GM12873 (cell line): ENCODE measurements at regions not wholly inside any gene's neighbourhood (a gene's known extent, or its start where the extent isn't known, plus 50 kb on each side); places are given as distances from the start of the nearest gene placed in this dataset.

ENCODE experiments used
- TF ChIP-seq, protein P1 (sequence below): IDR thresholded peaks from 2 replicates; pipeline ENCODE4 v1.5.1; 2012; ENCODE audit warnings: low read depth, mild to moderate bottlenecking, moderate library complexity, low read length, control low read depth; ENCODE audit not compliant: insufficient read depth; ENCODE audit errors: missing control alignments

DNA sequence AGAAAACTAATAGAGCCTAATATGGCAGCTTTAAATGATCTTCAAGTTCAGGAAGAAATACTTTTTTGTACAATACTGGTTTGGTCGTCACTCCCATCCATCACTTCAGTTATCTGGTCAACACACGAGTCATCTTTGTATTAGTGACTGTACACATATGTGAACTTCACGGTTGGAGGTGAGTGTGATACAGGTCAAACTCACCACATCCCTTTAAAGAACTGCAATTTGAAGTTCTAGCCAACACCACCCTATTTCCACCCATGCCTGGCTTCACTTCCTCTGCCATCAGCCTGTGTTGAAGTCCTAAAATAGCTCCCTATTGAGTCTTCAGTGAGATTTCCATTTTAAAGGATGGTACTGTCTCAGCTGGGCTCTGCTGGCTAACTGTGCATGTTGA lies 361.9 kb downstream of the TXNL1 start:
- TF ChIP-seq, protein P1, sequence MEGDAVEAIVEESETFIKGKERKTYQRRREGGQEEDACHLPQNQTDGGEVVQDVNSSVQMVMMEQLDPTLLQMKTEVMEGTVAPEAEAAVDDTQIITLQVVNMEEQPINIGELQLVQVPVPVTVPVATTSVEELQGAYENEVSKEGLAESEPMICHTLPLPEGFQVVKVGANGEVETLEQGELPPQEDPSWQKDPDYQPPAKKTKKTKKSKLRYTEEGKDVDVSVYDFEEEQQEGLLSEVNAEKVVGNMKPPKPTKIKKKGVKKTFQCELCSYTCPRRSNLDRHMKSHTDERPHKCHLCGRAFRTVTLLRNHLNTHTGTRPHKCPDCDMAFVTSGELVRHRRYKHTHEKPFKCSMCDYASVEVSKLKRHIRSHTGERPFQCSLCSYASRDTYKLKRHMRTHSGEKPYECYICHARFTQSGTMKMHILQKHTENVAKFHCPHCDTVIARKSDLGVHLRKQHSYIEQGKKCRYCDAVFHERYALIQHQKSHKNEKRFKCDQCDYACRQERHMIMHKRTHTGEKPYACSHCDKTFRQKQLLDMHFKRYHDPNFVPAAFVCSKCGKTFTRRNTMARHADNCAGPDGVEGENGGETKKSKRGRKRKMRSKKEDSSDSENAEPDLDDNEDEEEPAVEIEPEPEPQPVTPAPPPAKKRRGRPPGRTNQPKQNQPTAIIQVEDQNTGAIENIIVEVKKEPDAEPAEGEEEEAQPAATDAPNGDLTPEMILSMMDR, result no peak

DNA sequence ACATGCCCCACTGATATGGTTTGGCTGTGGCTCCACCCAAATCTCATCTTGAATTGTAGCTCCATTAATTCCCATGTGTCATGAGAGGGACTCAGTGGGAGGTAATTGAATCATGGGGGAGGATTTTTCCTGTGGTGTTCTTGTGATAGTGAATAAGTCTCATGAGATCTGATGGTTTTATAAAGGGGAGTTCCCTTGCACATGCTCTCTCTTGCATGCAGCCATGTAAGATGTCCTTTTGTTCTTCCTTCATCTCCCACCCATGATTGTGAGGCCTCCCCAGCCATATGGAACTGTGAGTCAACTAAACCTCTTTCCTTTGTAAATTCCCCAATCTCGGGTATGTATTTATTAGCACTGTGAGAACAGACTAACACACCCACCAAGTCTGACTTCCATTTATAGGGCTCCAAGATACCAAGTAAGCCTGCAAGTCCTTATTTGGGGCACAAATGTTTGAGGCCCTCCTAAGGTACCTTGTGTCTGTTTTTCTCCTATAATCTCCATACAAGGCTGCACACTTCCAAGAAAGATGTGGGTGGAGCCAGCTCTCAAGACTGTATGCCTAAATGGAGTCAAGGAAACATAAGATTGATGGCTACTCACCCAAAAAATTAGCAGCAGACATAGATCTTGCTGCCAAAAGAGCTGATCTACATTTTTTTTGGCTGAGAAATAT lies 364.7 kb downstream of the TXNL1 start:
- TF ChIP-seq, protein P1, result no peak

DNA sequence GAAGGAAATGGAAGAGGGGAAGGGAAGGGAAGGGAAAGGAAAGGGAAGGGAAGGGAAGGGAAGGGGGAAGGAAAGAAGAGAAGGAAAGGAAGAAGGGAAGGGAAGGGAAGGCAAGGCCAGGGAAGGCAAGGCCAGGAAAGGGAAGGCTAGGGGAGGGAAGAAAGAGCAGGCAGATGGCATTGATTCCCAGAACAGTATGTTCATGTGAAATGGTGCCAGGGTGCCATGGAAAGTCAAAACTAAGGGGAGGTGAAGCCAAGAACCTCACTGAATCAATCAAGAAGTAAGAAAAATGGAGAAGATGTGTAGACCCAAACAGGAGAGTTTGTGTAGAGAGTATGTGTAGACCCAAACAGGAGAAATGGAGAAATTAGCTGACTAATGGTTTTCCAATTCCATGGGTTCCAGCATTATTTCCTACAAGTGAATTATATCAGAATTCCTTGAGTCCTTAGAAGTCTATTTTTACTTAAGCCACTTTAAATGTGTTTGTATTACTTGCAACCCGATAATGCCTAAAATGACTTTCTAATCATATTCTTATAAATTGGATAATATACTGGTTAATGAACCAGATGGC lies 367.6 kb downstream of the TXNL1 start:
- TF ChIP-seq, protein P1, result no peak

DNA sequence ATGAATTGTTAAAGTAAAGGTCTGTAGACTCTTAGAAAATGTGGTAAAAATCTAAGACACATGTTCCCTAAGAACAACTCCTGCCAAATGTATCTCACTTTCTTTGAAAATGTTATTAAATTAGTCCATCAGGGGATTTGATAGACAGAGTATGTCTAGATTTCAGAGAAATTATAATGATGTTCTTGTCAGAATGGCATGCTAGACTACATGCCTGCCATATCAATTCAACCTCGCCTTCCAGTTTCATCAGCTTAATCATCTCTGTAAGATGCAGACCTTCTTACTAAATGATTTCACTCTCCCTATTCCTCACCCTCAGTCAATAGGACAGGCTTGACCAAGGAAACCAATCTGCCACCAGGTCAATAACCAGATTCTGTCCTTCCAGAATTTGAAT lies 368.4 kb downstream of the TXNL1 start:
- TF ChIP-seq, protein P1, result no peak

DNA sequence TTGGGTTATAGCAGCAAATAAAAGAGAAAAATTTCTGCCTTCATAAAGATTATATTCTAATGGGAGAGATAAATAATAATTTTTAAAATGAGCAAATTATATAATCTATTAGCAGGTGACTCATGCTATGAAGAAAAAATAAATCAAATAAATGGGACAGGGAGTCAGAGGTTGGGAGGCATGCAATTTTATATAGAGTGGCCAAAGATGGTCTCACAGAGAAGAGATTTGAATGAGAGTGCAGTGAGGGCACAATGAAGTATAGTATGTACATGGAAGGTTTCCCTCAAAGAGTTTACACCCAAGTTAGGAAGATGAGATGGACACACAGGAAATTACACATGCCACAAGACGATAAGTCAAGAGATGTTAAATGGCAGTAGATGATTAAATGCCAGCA lies 369.4 kb downstream of the TXNL1 start:
- TF ChIP-seq, protein P1, result no peak

DNA sequence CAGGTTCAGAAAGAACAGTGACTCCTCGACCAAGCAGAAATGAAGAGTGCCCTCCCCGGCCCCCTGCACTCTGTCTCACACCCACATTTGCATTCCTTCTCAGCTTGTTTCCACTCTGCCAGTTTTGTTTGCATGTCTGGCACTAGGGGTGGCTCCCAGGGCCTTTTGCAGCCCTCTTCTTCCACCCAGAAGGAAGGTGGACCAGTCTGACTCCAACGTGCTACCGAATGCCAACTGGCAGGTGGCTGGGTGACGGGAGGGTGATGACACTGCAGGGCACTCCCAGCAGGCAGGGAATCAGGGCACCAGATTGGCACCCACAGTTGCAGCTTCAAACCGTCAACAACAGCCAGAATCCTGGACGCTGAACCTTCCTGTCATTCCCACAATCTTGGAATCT lies 371.1 kb downstream of the TXNL1 start:
- TF ChIP-seq, protein P1, result no peak

DNA sequence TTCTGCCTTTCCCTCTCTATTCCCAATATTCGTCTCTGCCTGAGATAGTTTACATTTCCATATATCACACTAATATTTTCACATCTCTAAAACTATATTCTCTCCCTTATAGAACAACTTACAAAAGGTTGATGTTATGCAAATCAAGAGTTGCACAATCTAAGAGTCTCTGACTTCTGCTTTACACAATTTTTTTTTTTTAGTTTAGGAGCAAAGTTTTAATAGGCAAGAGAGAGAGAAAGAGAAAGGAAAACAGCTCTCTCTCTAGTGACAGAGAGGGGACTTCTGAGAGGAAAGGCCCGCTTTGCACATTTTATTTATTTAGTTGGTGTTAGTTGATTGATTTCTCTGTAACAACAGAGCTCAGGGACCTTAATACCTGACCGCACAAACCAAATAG lies 380.2 kb downstream of the TXNL1 start:
- TF ChIP-seq, protein P1, result no peak

DNA sequence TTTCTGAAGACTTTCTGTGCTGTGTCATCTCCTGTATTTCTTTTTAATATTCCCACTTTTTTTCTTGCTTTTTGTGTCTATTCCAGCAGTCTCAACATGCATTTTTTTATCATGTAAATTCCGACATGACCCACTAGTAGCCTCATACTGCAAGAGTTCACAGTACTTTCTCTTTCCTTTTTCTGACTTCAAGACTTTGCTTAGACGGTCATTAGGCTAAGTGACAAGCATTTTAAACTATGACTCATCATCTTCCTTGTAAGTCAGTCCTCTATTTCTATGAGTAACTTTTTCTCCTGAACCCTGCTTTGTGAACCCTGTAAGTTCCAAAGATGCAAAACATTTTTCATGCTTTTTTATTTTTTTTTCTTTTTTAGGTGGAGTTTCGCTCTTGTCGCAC lies 381.2 kb downstream of the TXNL1 start:
- TF ChIP-seq, protein P1, result no peak
